ENCODE measurements at regions not wholly inside any gene's neighbourhood (a gene's known extent, or its start where the extent isn't known, plus 50 kb on each side); places are given as distances from the start of the nearest gene placed in this dataset.

- TF ChIP-seq CTCF (IDR thresholded peaks at IDR 0.05; ENCODE audit: low read depth, low read length) (no peak), POLR2A (IDR thresholded peaks at IDR 0.05; ENCODE audit: extremely low read depth, insufficient read length) (no peak)
Observed at GRCh38 chr12:47585507-47585906, 120.3 kb downstream of the RPAP3 start.

All from NB4 (cell line).